Immature natural killer cell (primary cell): ENCODE measurements at regions not wholly inside any gene's neighbourhood (a gene's known extent, or its start where the extent isn't known, plus 50 kb on each side); places are given as distances from the start of the nearest gene placed in this dataset.

Experiments used
- DNase-seq, 3 donors: peaks; one replicate each; pipeline ENCODE4 v3.0.0; 2022; ENCODE audit warnings: mixed read lengths in 1 of 3
- H3K27ac Mint-ChIP-seq, 6 donors: one replicate each; pipeline ENCODE4 v1.8.0; 2020; ENCODE audit warnings: mixed read lengths in 6 of 6, mild to moderate bottlenecking in 5 of 6, inconsistent platforms in 4 of 6, moderate library complexity in 3 of 6
- H3K27me3 Mint-ChIP-seq, 3 donors: one replicate each; pipeline ENCODE4 v1.8.0; 2020 to 2021; ENCODE audit warnings: low read depth in 3 of 3, mild to moderate bottlenecking in 3 of 3, mixed read lengths in 3 of 3, moderate library complexity in 3 of 3, inconsistent platforms in 1 of 3
- H3K36me3 Mint-ChIP-seq, 3 donors: one replicate each; pipeline ENCODE4 v1.8.0; 2020; ENCODE audit warnings: mixed read lengths in 3 of 3, inconsistent platforms in 2 of 3, mild to moderate bottlenecking in 2 of 3
- H3K4me1 Mint-ChIP-seq, 2 donors: one replicate each; pipeline ENCODE4 v1.8.0; 2020; ENCODE audit warnings: inconsistent platforms in 2 of 2, mild to moderate bottlenecking in 2 of 2, mixed read lengths in 2 of 2, moderate library complexity in 1 of 2
- H3K4me3 Mint-ChIP-seq, 5 donors: one replicate each; pipeline ENCODE4 v1.8.0; 2020; ENCODE audit warnings: mild to moderate bottlenecking in 5 of 5, mixed read lengths in 5 of 5, inconsistent platforms in 3 of 5, moderate library complexity in 3 of 5
- H3K9me3 Mint-ChIP-seq, 6 donors: one replicate each; pipeline ENCODE4 v1.8.0; 2020; ENCODE audit warnings: mild to moderate bottlenecking in 6 of 6, mixed read lengths in 6 of 6, inconsistent platforms in 4 of 6, moderate library complexity in 3 of 6

- H3K36me3 Mint-ChIP-seq, result no peaks in the 10 kb centered on the region
- peaks cover 0 to 5% of the 10 kb centered on the region in 2 donors for H3K4me1 Mint-ChIP-seq
- H3K4me3 Mint-ChIP-seq, result no peak overlapping the region
- no peak for DNase-seq
- peaks cover 3 to 7% (median 5%) of the 10 kb centered on the region in 3 donors for H3K27me3 Mint-ChIP-seq
- no peaks in the 10 kb centered on the region for H3K9me3 Mint-ChIP-seq
- H3K27ac Mint-ChIP-seq, result no peak overlapping the region
These were observed 205.7 kb downstream of the UACA start for GRCh38 chr15:70557521-70558258.

DNA sequence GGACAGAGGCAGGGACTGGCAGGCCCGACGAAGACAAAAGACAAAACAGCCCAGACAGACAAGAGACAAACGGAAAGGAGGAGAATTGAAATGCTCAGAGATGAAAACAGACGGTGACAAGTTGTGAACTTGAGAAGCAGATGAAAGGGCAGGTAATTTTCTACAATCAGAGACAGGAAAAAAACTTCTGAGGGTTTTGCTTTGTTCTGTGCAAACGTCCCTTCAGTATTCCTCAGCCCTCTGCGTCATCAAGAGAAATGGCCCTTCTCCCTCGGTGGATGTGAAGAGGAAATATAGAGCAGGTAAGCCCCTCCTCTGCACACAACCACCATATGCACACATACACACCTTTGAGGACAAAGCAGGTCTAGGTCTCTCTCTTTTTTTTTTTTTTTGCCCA lies 206.6 kb downstream of the UACA start:
- Mint-ChIP-seq H3K27me3 (peaks cover 0 to 5% (median 5%) of the 10 kb centered on the region in 3 donors), H3K27ac (no peak overlapping the region), H3K4me3 (no peak overlapping the region), H3K9me3 (no peaks in the 10 kb centered on the region), H3K4me1 (peaks cover 0 to 5% of the 10 kb centered on the region in 2 donors), H3K36me3 (no peaks in the 10 kb centered on the region)
- no peak for DNase-seq

DNA sequence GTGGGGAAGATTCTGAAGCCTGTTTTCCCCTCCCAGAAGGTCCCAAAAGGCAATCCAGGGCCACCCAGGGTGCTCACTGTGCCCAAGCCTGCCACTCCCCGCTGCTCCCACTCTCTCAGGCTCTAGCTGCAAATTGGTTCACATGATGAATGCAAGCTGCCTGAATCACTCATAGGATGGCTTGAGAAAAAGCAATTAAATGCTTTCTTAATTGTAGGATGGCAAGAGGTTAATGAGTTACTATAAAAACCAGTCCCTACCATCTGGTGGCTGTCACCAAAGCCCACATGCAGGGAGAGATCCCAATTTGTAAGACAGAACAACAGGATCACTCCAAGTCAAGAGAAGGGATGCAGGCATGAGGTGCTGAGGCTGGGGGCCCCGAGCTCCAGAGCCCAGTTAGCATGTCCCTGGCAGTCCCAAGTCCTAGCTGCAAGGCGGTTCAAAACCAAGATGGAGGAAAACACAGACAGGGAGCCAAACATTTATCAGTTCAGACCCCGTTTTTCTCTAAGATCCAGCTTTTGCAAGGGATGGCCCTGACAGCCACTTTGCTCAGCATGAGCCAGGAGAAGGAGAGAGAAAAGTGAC lies 207.1 kb downstream of the UACA start:
- Mint-ChIP-seq H3K4me3 (no peak overlapping the region), H3K27me3 (peaks cover 0 to 5% (median 3%) of the 10 kb centered on the region in 3 donors), H3K4me1 (peaks cover 0 to 5% of the 10 kb centered on the region in 2 donors), H3K9me3 (no peaks in the 10 kb centered on the region), H3K27ac (no peak overlapping the region), H3K36me3 (no peaks in the 10 kb centered on the region)
- DNase-seq, result no peak

DNA sequence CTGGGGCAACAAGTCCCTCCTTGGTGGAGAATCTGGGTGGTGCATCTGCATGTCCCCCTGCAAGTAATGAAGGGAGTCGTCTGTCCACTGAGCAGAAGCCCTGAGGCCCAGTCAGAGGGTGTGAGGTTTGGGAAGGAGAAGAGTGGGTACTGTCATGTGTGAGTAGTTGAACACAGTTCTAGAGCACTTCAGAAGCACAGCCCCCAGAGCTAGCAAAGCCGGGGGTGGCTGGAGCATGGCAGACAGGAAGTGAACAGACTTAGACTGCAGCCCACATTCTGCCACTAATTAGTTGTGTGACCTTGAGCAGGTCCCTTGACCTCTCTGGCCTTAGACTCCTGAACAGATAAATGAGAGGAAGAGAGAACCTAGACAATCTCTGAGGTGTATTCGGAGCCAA lies 207.6 kb downstream of the UACA start:
- Mint-ChIP-seq H3K36me3 (no peaks in the 10 kb centered on the region), H3K4me1 (peaks cover 0 to 4% of the 10 kb centered on the region in 2 donors), H3K9me3 (no peaks in the 10 kb centered on the region), H3K27ac (no peak overlapping the region), H3K27me3 (peaks cover 0 to 5% (median 3%) of the 10 kb centered on the region in 3 donors), H3K4me3 (no peak overlapping the region)
- DNase-seq, result no peak

GRCh38 chr15:70547846-70548487 lies 215.4 kb downstream of the UACA start:
- Mint-ChIP-seq H3K27me3 (peaks cover 0 to 6% (median 3%) of the 10 kb centered on the region in 3 donors), H3K27ac (no peak overlapping the region), H3K4me1 (no peaks in the 10 kb centered on the region), H3K4me3 (no peak overlapping the region), H3K9me3 (no peaks in the 10 kb centered on the region), H3K36me3 (peaks cover 0 to 3% (median 0%) of the 10 kb centered on the region in 3 donors)
- no peak for DNase-seq

DNA sequence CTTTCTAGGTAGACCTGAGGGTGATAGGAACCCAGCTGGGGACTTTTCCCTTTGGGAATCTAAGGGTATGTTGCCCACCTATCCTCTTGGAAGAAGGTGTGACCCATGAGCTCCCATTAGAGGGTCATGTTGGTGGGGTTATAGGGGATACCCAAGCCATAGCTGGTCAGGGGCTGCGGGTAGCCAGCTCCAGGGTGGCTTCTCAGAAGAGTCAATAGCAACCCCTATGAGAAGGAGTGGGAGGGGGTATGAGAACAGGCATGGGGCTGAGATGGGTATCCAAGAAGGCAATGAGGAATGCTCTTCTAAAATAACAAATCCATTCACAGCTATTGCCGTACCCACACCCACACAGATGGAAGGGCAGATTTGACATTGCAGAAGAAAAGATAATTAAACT lies 217.8 kb downstream of the UACA start:
- no peak overlapping the region for H3K27ac Mint-ChIP-seq
- H3K4me3 Mint-ChIP-seq, result no peak overlapping the region
- DNase-seq, result no peak
- H3K4me1 Mint-ChIP-seq, result no peaks in the 10 kb centered on the region
- no peaks in the 10 kb centered on the region for H3K9me3 Mint-ChIP-seq
- H3K36me3 Mint-ChIP-seq, result peaks cover 0 to 3% (median 0%) of the 10 kb centered on the region in 3 donors
- peaks cover 0 to 9% (median 9%) of the 10 kb centered on the region in 3 donors for H3K27me3 Mint-ChIP-seq

- no peak for DNase-seq
- H3K36me3 Mint-ChIP-seq, result peaks cover 0 to 4% (median 0%) of the 10 kb centered on the region in 3 donors
- H3K27me3 Mint-ChIP-seq, result peaks cover 2 to 18% (median 7%) of the 10 kb centered on the region in 3 donors
- no peak overlapping the region for H3K4me3 Mint-ChIP-seq
- peaks cover 3 to 4% of the 10 kb centered on the region in 2 donors for H3K4me1 Mint-ChIP-seq
- H3K27ac Mint-ChIP-seq, result no peak overlapping the region
- H3K9me3 Mint-ChIP-seq, result no peaks in the 10 kb centered on the region
These were observed 221.8 kb downstream of the UACA start for GRCh38 chr15:70541511-70541910.

DNA sequence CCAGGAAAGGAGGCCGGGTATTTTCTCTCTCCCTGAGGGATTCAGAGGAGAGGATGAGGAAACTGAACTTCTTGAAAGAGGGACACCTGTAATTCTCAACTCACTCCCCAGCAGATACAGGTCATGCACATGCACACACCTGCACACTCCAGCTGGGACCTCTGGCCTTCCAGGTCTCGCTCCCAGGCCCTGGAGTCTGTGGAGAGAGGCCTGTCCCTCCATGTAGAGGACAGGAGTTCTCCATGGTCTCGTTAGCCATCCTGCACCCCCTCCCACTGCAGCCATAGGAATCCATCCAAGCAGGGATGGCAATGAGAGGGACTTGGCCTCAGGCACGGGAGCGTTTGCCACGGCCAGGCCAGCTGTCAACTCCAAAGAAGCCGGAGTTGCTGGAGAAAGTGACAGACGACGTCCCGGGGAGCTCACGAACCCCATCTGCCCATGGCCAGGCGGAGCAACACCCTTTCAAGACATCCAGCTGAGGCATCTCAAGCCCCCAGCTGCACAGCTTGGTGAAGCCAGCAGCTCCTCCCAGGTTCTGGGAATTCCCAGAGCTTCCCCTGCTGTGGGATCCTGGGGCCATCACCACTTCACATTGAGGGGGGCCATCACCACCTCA lies 223.3 kb downstream of the UACA start:
- peaks cover 0 to 4% (median 0%) of the 10 kb centered on the region in 3 donors for H3K36me3 Mint-ChIP-seq
- DNase-seq, result no peak
- H3K4me3 Mint-ChIP-seq, result no peak overlapping the region
- no peaks in the 10 kb centered on the region for H3K9me3 Mint-ChIP-seq
- H3K27ac Mint-ChIP-seq, result no peak overlapping the region
- H3K27me3 Mint-ChIP-seq, result peaks cover 5 to 18% (median 5%) of the 10 kb centered on the region in 3 donors
- H3K4me1 Mint-ChIP-seq, result peaks cover 18 to 19% of the 10 kb centered on the region in 2 donors

- no peak for DNase-seq
- Mint-ChIP-seq H3K4me1 (peaks cover 24 to 25% of the 10 kb centered on the region in 2 donors), H3K4me3 (no peak overlapping the region), H3K27ac (no peak overlapping the region), H3K36me3 (peaks cover 0 to 4% (median 0%) of the 10 kb centered on the region in 3 donors), H3K9me3 (no peaks in the 10 kb centered on the region), H3K27me3 (peaks cover 5 to 18% (median 6%) of the 10 kb centered on the region in 3 donors)
These were observed 223.9 kb downstream of the UACA start for GRCh38 chr15:70539409-70539808.

- H3K27me3 Mint-ChIP-seq, result peaks cover 4 to 15% (median 7%) of the 10 kb centered on the region in 3 donors
- no peak overlapping the region for H3K4me3 Mint-ChIP-seq
- peaks cover 32 to 35% of the 10 kb centered on the region in 2 donors for H3K4me1 Mint-ChIP-seq
- DNase-seq, result no peak
- H3K36me3 Mint-ChIP-seq, result peaks cover 0 to 4% (median 0%) of the 10 kb centered on the region in 3 donors
- no peaks in the 10 kb centered on the region for H3K9me3 Mint-ChIP-seq
- no peak overlapping the region for H3K27ac Mint-ChIP-seq
These were observed 225.1 kb downstream of the UACA start for GRCh38 chr15:70538278-70538677.

DNA sequence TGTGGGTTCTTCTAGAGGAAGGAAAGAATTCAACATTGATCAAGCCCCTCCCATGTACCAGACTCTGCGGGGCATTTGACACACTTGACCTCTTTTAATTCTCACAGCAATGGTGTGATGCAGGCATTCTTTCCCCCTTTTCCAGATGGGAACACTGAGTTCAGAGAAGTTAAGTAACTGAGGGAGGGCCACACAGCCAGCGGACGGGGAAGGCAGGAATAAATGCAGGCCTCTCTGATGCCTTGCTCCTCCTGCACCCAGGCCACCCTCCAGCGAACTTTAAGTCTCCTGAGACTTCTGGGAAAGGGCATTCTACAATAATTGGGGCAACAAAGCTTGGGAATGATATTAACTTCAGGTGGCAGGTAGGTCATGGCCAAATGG lies 227.4 kb downstream of the UACA start:
- Mint-ChIP-seq H3K9me3 (no peaks in the 10 kb centered on the region), H3K4me3 (peak overlapping the region; percentile 62 to 84 (median 74)), H3K27ac (peak overlapping the region; percentile 27 to 79 (median 56)), H3K27me3 (peaks cover 2 to 11% (median 8%) of the 10 kb centered on the region in 3 donors), H3K36me3 (peaks cover 0 to 4% (median 0%) of the 10 kb centered on the region in 3 donors), H3K4me1 (peaks cover 32 to 36% of the 10 kb centered on the region in 2 donors)
- no peak for DNase-seq

GRCh38 chr15:70535071-70535954 lies 228.0 kb downstream of the UACA start:
- DNase-seq, result peak; percentile 53 to 61 (median 55)
- no peaks in the 10 kb centered on the region for H3K9me3 Mint-ChIP-seq
- peak overlapping the region; percentile 47 to 79 (median 64) for H3K27ac Mint-ChIP-seq
- peaks cover 0 to 5% (median under 1%) of the 10 kb centered on the region in 3 donors for H3K36me3 Mint-ChIP-seq
- peak overlapping the region; percentile 62 to 84 (median 74) for H3K4me3 Mint-ChIP-seq
- peaks cover 33 to 39% of the 10 kb centered on the region in 2 donors for H3K4me1 Mint-ChIP-seq
- peaks cover 0 to 8% (median 6%) of the 10 kb centered on the region in 3 donors for H3K27me3 Mint-ChIP-seq
